HL-60 (cell line): ENCODE measurements at regions not wholly inside any gene's neighbourhood (a gene's known extent, or its start where the extent isn't known, plus 50 kb on each side); places are given as distances from the start of the nearest gene placed in this dataset.

Experiments used
- DNase-seq, 2 experiments: peaks; one replicate each; pipeline ENCODE4 v3.0.0-alpha.2; 2010 to 2020; ENCODE audit warnings: low read depth in 1 of 2, low spot score in 1 of 2
- H3K27ac ChIP-seq: fragments of 250-450 bp; sonication (Bioruptor Pico); replicated peaks from 2 replicates; pipeline ENCODE4 v1.5.1; 2020; ENCODE audit warnings: mild to moderate bottlenecking, moderate library complexity
- H3K27me3 ChIP-seq: fragments of 250-450 bp; sonication (Bioruptor Pico); 2 replicates; pipeline ENCODE4 v1.5.1; 2021; ENCODE audit warnings: mild to moderate bottlenecking, moderate library complexity; ENCODE audit not compliant: insufficient read depth, poor library complexity, severe bottlenecking
- H3K4me3 ChIP-seq: replicated peaks from 2 replicates; pipeline ENCODE4 v1.5.1; 2011; ENCODE audit warnings: mild to moderate bottlenecking, control low read depth, low read length; ENCODE audit not compliant: insufficient read depth
- GABPA ChIP-seq: IDR thresholded peaks from 2 replicates; pipeline ENCODE4 v1.6.1; 2012; ENCODE audit warnings: low read depth
- POLR2AphosphoS5 ChIP-seq: IDR thresholded peaks from 2 replicates; pipeline ENCODE4 v1.6.1; 2012; ENCODE audit warnings: low read depth
- REST ChIP-seq: IDR thresholded peaks from 2 replicates; pipeline ENCODE4 v1.6.1; 2012; ENCODE audit warnings: low read depth; ENCODE audit not compliant: insufficient replicate concordance
- SPI1 ChIP-seq: IDR thresholded peaks from 2 replicates; pipeline ENCODE4 v1.6.1; 2012; ENCODE audit warnings: low read depth, mild to moderate bottlenecking, borderline replicate concordance
- TF ChIP-seq, protein P1 (sequence below): IDR thresholded peaks from one replicate; pipeline ENCODE4 v1.5.1; 2011; ENCODE audit warnings: low read length, control low read depth, inconsistent platforms; ENCODE audit not compliant: insufficient read depth

- TF ChIP-seq POLR2AphosphoS5 (no peak), REST (no peak), SPI1 (no peak), GABPA (no peak)
- TF ChIP-seq, protein P1, sequence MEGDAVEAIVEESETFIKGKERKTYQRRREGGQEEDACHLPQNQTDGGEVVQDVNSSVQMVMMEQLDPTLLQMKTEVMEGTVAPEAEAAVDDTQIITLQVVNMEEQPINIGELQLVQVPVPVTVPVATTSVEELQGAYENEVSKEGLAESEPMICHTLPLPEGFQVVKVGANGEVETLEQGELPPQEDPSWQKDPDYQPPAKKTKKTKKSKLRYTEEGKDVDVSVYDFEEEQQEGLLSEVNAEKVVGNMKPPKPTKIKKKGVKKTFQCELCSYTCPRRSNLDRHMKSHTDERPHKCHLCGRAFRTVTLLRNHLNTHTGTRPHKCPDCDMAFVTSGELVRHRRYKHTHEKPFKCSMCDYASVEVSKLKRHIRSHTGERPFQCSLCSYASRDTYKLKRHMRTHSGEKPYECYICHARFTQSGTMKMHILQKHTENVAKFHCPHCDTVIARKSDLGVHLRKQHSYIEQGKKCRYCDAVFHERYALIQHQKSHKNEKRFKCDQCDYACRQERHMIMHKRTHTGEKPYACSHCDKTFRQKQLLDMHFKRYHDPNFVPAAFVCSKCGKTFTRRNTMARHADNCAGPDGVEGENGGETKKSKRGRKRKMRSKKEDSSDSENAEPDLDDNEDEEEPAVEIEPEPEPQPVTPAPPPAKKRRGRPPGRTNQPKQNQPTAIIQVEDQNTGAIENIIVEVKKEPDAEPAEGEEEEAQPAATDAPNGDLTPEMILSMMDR, result no peak
- H3K4me3 ChIP-seq, result no peak overlapping the region
- H3K27ac ChIP-seq, result no peak overlapping the region
- no peaks in the 10 kb centered on the region for H3K27me3 ChIP-seq
- no peak for DNase-seq
Observed at GRCh38 chr15:24819680-24820079, 135.1 kb upstream of the SNRPN start.

GRCh38 chr15:24823473-24823872, 131.3 kb upstream of the SNRPN start:
- TF ChIP-seq REST (no peak), GABPA (no peak), POLR2AphosphoS5 (no peak), SPI1 (no peak)
- TF ChIP-seq, protein P1, result no peak
- H3K27ac ChIP-seq, result no peak overlapping the region
- DNase-seq, result no peak
- no peaks in the 10 kb centered on the region for H3K27me3 ChIP-seq
- H3K4me3 ChIP-seq, result no peak overlapping the region

DNA sequence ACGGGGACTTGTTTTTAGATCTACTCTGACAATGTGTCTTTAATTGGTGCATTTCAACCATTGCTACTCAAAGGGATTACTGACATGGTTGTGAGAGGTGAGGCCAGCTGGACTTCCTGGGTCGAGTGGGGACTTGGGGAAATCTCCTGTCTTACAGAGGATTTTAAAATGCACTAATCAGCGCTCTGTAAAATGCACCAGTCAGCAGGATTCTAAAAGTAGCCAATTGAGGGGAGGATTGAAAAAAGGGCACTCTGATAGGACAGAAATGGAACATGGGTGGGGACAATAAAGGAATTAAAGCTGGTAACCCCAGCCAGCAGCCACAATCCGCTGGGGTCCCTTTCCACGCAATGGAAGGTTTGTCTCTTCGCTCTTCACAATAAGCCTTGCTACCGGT, 122.5 kb upstream of the SNRPN start:
- DNase-seq, result no peak

More for the DNA sequence above, 122.5 kb upstream of the SNRPN start:
- TF ChIP-seq SPI1, result no peak
- no peak for TF ChIP-seq GABPA
- TF ChIP-seq, protein P1, result no peak
- TF ChIP-seq REST, result no peak
- TF ChIP-seq POLR2AphosphoS5, result no peak
- no peak overlapping the region for H3K27ac ChIP-seq
- H3K4me3 ChIP-seq, result no peak overlapping the region
- H3K27me3 ChIP-seq, result no peaks in the 10 kb centered on the region
